ENCODE measurements at regions not wholly inside any gene's neighbourhood (a gene's known extent, or its start where the extent isn't known, plus 50 kb on each side); places are given as distances from the start of the nearest gene placed in this dataset.
"Not testable (repeated sequence)": the region's sequence is repeated elsewhere in the genome, so short reads cannot be mapped to it uniquely, and the experiment has no call there.

GRCh38 chr7:145919712-145920111, 196.9 kb upstream of the CNTNAP2 start:
- no peak for DNase-seq (ENCODE audit: low spot score)

- no peak for DNase-seq (ENCODE audit: low spot score)
Observed at GRCh38 chr7:145916776-145917175, 199.8 kb upstream of the CNTNAP2 start.

GRCh38 chr7:145915679-145916078, 200.9 kb upstream of the CNTNAP2 start:
- DNase-seq (ENCODE audit: low spot score) = no peak

- DNase-seq (ENCODE audit: low spot score) = no peak
Observed at GRCh38 chr7:145909991-145910513, 206.5 kb upstream of the CNTNAP2 start.

- no peak for DNase-seq (ENCODE audit: low spot score)
Observed at GRCh38 chr7:145903658-145904057, 212.9 kb upstream of the CNTNAP2 start.

- no peak for DNase-seq (ENCODE audit: low spot score)
Observed at GRCh38 chr7:145902123-145902522, 214.5 kb upstream of the CNTNAP2 start.

- no peak for DNase-seq (ENCODE audit: low spot score)
Observed at GRCh38 chr7:145899938-145900337, 216.7 kb upstream of the CNTNAP2 start.

GRCh38 chr7:145893925-145894535, 222.6 kb upstream of the CNTNAP2 start:
- DNase-seq (ENCODE audit: low spot score) = no peak

GRCh38 chr7:145884716-145885514, 231.7 kb upstream of the CNTNAP2 start:
- DNase-seq (ENCODE audit: low spot score) = no peak

- DNase-seq (ENCODE audit: low spot score) = no peak
Observed at GRCh38 chr7:145876376-145876775, 240.2 kb upstream of the CNTNAP2 start.

GRCh38 chr7:145875267-145875666, 241.3 kb upstream of the CNTNAP2 start:
- no peak for DNase-seq (ENCODE audit: low spot score)

- no peak for DNase-seq (ENCODE audit: low spot score)
Observed at GRCh38 chr7:145868935-145869334, 247.7 kb upstream of the CNTNAP2 start.

- no peak for DNase-seq (ENCODE audit: low spot score)
Observed at GRCh38 chr7:145862212-145862611, 254.4 kb upstream of the CNTNAP2 start.

- DNase-seq (ENCODE audit: low spot score) = no peak
Observed at GRCh38 chr7:145860809-145861208, 255.8 kb upstream of the CNTNAP2 start.

GRCh38 chr7:145850636-145851035, 266.0 kb upstream of the CNTNAP2 start:
- no peak for DNase-seq (ENCODE audit: low spot score)

GRCh38 chr7:145848691-145849090, 267.9 kb upstream of the CNTNAP2 start:
- DNase-seq (ENCODE audit: low spot score) = no peak

GRCh38 chr7:145845345-145845744, 271.3 kb upstream of the CNTNAP2 start:
- DNase-seq (ENCODE audit: low spot score) = no peak

- no peak for DNase-seq (ENCODE audit: low spot score)
Observed at GRCh38 chr7:145839814-145840213, 276.8 kb upstream of the CNTNAP2 start.

- no peak for DNase-seq (ENCODE audit: low spot score)
Observed at GRCh38 chr7:145831616-145832206, 284.9 kb upstream of the CNTNAP2 start.

GRCh38 chr7:145817687-145818086, 298.9 kb upstream of the CNTNAP2 start:
- no peak for DNase-seq (ENCODE audit: low spot score)

- no peak for DNase-seq (ENCODE audit: low spot score)
Observed at GRCh38 chr7:145812218-145812617, 304.4 kb upstream of the CNTNAP2 start.

- not testable (repeated sequence) for DNase-seq (ENCODE audit: low spot score)
Observed at GRCh38 chr7:145805496-145805895, 311.1 kb upstream of the CNTNAP2 start.

- no peak for DNase-seq (ENCODE audit: low spot score)
Observed at GRCh38 chr7:145797507-145797906, 319.1 kb upstream of the CNTNAP2 start.
